ENCODE measurements at regions not wholly inside any gene's neighbourhood (a gene's known extent, or its start where the extent isn't known, plus 50 kb on each side); places are given as distances from the start of the nearest gene placed in this dataset.

- Histone ChIP-seq H3K4me3 (ENCODE audit: low read depth, low read length, poor library complexity, severe bottlenecking) (no peak overlapping the region), H3K9me3 (ENCODE audit: low read length) (no peaks in the 10 kb centered on the region), H3K4me2 (ENCODE audit: low read length) (no peak overlapping the region), H3K4me1 (ENCODE audit: insufficient read depth, low read length, severe bottlenecking) (no peaks in the 10 kb centered on the region), H4K20me1 (ENCODE audit: insufficient read depth, low read length) (no peaks in the 10 kb centered on the region), H3K9me2 (ENCODE audit: low read depth, low read length) (no peaks in the 10 kb centered on the region), H3F3A (ENCODE audit: insufficient read depth, low read length) (no peaks in the 10 kb centered on the region), H3K79me2 (ENCODE audit: insufficient read depth, low read length) (no peaks in the 10 kb centered on the region), H3K36me3 (ENCODE audit: insufficient read depth, low read length) (no peaks in the 10 kb centered on the region), H2AFZ (ENCODE audit: low read length) (no peak overlapping the region), H3K9ac (ENCODE audit: low read length) (no peak overlapping the region), H3K27ac (ENCODE audit: low read depth, low read length, poor library complexity, severe bottlenecking) (no peak overlapping the region), H3K27me3 (ENCODE audit: insufficient read depth, low read length) (no peaks in the 10 kb centered on the region)
- TF ChIP-seq EZH2 (IDR thresholded peaks at IDR 0.05; ENCODE audit: borderline replicate concordance, low read length) = no peak
- no peak for TF ChIP-seq CTCF (IDR thresholded peaks at IDR 0.05; ENCODE audit: low read length)
These were observed 884.1 kb upstream of the MGAT4C start for GRCh38 chr12:87140262-87140661.

- no peaks in the 10 kb centered on the region for H3K9me3 ChIP-seq (ENCODE audit: low read length)
- H3K79me2 ChIP-seq (ENCODE audit: insufficient read depth, low read length) = no peaks in the 10 kb centered on the region
- no peak overlapping the region for H3K4me2 ChIP-seq (ENCODE audit: low read length)
- H3K4me1 ChIP-seq (ENCODE audit: insufficient read depth, low read length, severe bottlenecking) = no peaks in the 10 kb centered on the region
- H2AFZ ChIP-seq (ENCODE audit: low read length) = no peak overlapping the region
- TF ChIP-seq EZH2 (IDR thresholded peaks at IDR 0.05; ENCODE audit: borderline replicate concordance, low read length) = no peak
- no peak for TF ChIP-seq CTCF (IDR thresholded peaks at IDR 0.05; ENCODE audit: low read length)
- no peaks in the 10 kb centered on the region for H3F3A ChIP-seq (ENCODE audit: insufficient read depth, low read length)
- no peaks in the 10 kb centered on the region for H3K36me3 ChIP-seq (ENCODE audit: insufficient read depth, low read length)
- no peak overlapping the region for H3K9ac ChIP-seq (ENCODE audit: low read length)
- H3K27ac ChIP-seq (ENCODE audit: low read depth, low read length, poor library complexity, severe bottlenecking) = no peak overlapping the region
- no peaks in the 10 kb centered on the region for H3K27me3 ChIP-seq (ENCODE audit: insufficient read depth, low read length)
- no peaks in the 10 kb centered on the region for H3K9me2 ChIP-seq (ENCODE audit: low read depth, low read length)
- H4K20me1 ChIP-seq (ENCODE audit: insufficient read depth, low read length) = no peaks in the 10 kb centered on the region
- H3K4me3 ChIP-seq (ENCODE audit: low read depth, low read length, poor library complexity, severe bottlenecking) = no peak overlapping the region
These were observed 881.0 kb upstream of the MGAT4C start for GRCh38 chr12:87137220-87137619.

- H3K4me1 ChIP-seq (ENCODE audit: insufficient read depth, low read length, severe bottlenecking) = no peaks in the 10 kb centered on the region
- no peak overlapping the region for H3K4me2 ChIP-seq (ENCODE audit: low read length)
- H3K9me3 ChIP-seq (ENCODE audit: low read length) = no peaks in the 10 kb centered on the region
- H3K9ac ChIP-seq (ENCODE audit: low read length) = no peak overlapping the region
- TF ChIP-seq EZH2 (IDR thresholded peaks at IDR 0.05; ENCODE audit: borderline replicate concordance, low read length) = no peak
- no peak for TF ChIP-seq CTCF (IDR thresholded peaks at IDR 0.05; ENCODE audit: low read length)
- H3K36me3 ChIP-seq (ENCODE audit: insufficient read depth, low read length) = no peaks in the 10 kb centered on the region
- H3F3A ChIP-seq (ENCODE audit: insufficient read depth, low read length) = no peaks in the 10 kb centered on the region
- H2AFZ ChIP-seq (ENCODE audit: low read length) = no peak overlapping the region
- H4K20me1 ChIP-seq (ENCODE audit: insufficient read depth, low read length) = no peaks in the 10 kb centered on the region
- H3K27ac ChIP-seq (ENCODE audit: low read depth, low read length, poor library complexity, severe bottlenecking) = no peak overlapping the region
- no peaks in the 10 kb centered on the region for H3K27me3 ChIP-seq (ENCODE audit: insufficient read depth, low read length)
- H3K4me3 ChIP-seq (ENCODE audit: low read depth, low read length, poor library complexity, severe bottlenecking) = no peak overlapping the region
- no peaks in the 10 kb centered on the region for H3K79me2 ChIP-seq (ENCODE audit: insufficient read depth, low read length)
- no peaks in the 10 kb centered on the region for H3K9me2 ChIP-seq (ENCODE audit: low read depth, low read length)
These were observed 880.3 kb upstream of the MGAT4C start for GRCh38 chr12:87136330-87136976.

Measured in OCI-LY1 (cell line).